ENCODE measurements at regions not wholly inside any gene's neighbourhood (a gene's known extent, or its start where the extent isn't known, plus 50 kb on each side); places are given as distances from the start of the nearest gene placed in this dataset.
A peak's percentile ranks its signal among the peaks of the same experiment; 100 is the strongest.

DNA sequence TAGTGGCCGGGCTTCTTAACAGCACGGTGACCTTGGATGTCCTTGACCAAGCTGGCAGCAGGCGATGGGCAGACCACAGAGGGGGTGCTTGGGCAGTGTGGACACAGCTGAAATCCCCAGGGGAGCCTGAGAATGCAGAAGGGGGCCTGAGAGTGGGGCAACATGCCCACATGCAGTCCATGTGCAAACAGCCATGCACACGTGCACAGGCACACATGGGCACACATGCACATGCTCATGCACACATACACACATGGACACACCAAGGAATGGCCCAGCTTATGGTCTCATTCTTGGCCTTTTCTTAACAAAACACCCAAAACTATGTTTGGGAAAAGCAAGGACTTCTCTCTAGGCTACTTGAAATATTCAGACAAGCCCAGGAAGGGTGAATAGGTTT lies 483.9 kb upstream of the MKI67 start:
- no peaks in the 10 kb centered on the region for H3K9me3 ChIP-seq
- H3K36me3 ChIP-seq = no peaks in the 10 kb centered on the region
- no peak for DNase-seq
- no CpG with 5 or more reads among the region's 4 CpGs for WGBS (ENCODE audit: insufficient coverage, low coverage, low lambda C conversion rate, missing lambda C conversion rate)
- no peak overlapping the region for H3K27ac ChIP-seq
- H3K4me1 ChIP-seq = no peaks in the 10 kb centered on the region
- no peaks in the 10 kb centered on the region for H3K27me3 ChIP-seq
- intact Hi-C loops (cut with DNase I) = no loop called here
- TF ChIP-seq POLR2A (IDR thresholded peaks at IDR 0.05) = no peak
- TF ChIP-seq, protein P1, sequence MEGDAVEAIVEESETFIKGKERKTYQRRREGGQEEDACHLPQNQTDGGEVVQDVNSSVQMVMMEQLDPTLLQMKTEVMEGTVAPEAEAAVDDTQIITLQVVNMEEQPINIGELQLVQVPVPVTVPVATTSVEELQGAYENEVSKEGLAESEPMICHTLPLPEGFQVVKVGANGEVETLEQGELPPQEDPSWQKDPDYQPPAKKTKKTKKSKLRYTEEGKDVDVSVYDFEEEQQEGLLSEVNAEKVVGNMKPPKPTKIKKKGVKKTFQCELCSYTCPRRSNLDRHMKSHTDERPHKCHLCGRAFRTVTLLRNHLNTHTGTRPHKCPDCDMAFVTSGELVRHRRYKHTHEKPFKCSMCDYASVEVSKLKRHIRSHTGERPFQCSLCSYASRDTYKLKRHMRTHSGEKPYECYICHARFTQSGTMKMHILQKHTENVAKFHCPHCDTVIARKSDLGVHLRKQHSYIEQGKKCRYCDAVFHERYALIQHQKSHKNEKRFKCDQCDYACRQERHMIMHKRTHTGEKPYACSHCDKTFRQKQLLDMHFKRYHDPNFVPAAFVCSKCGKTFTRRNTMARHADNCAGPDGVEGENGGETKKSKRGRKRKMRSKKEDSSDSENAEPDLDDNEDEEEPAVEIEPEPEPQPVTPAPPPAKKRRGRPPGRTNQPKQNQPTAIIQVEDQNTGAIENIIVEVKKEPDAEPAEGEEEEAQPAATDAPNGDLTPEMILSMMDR (IDR thresholded peaks at IDR 0.05) = no peak
- H3K4me3 ChIP-seq = no peak overlapping the region
- peak in 1 of 4 donors; percentile 9 for ATAC-seq

DNA sequence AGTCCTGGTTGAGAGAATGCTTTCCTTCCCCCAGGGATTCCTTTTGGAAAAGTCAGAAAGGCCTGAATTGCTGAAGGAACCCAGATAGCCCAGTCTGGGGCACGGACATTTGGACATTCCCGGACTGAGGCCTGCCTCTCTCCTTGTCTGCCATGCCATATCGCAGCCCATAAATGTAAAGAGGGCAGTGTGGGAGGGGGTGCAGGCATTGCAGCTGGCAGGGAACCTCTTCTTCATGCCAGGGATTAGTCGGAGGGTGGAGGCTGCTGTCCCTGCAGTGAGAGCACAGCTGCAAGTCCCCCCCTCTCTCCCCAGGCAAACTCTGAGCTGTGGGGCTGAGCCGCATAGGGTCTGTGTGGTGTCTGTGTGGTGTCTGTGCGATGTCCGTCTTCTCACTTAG lies 486.0 kb upstream of the MKI67 start:
- 89% methylated on average over 3 of the region's 7 CpGs for WGBS (ENCODE audit: insufficient coverage, low coverage, low lambda C conversion rate, missing lambda C conversion rate)
- Histone ChIP-seq H3K4me3 (no peak overlapping the region), H3K9me3 (no peaks in the 10 kb centered on the region), H3K27me3 (no peaks in the 10 kb centered on the region), H3K36me3 (no peaks in the 10 kb centered on the region), H3K27ac (no peak overlapping the region), H3K4me1 (no peaks in the 10 kb centered on the region)
- intact Hi-C loops (cut with DNase I) = no loop called here
- DNase-seq = no peak
- no peak for ATAC-seq
- TF ChIP-seq, protein P1 (IDR thresholded peaks at IDR 0.05) = no peak
- no peak for TF ChIP-seq POLR2A (IDR thresholded peaks at IDR 0.05)

DNA sequence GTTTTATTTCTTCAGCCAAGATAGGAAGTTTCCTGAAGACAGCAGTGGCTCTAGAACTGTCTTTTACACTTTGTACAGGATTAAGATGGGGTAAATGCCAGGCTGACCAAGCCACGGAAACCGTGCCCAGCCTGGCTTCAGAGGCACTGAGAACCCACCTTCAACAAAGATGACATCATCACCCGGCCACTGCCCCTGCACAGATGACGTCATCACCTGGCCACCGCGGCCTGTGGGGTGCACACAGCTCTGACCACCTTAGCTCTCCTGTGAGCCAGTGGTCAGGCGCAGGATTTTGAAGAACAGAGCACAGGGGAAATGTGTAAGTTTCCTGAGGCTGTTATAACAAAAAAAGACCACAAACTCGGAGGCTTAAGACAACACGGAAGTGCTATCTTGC lies 486.4 kb upstream of the MKI67 start:
- Histone ChIP-seq H3K9me3 (no peaks in the 10 kb centered on the region), H3K27me3 (no peaks in the 10 kb centered on the region), H3K27ac (no peak overlapping the region), H3K4me1 (no peaks in the 10 kb centered on the region), H3K4me3 (no peak overlapping the region), H3K36me3 (no peaks in the 10 kb centered on the region)
- TF ChIP-seq, protein P1 (IDR thresholded peaks at IDR 0.05) = no peak
- ATAC-seq (no peak), DNase-seq (no peak)
- intact Hi-C loops (cut with DNase I) = no loop called here
- WGBS (ENCODE audit: insufficient coverage, low coverage, low lambda C conversion rate, missing lambda C conversion rate) = 48% methylated on average over 2 of the region's 9 CpGs

DNA sequence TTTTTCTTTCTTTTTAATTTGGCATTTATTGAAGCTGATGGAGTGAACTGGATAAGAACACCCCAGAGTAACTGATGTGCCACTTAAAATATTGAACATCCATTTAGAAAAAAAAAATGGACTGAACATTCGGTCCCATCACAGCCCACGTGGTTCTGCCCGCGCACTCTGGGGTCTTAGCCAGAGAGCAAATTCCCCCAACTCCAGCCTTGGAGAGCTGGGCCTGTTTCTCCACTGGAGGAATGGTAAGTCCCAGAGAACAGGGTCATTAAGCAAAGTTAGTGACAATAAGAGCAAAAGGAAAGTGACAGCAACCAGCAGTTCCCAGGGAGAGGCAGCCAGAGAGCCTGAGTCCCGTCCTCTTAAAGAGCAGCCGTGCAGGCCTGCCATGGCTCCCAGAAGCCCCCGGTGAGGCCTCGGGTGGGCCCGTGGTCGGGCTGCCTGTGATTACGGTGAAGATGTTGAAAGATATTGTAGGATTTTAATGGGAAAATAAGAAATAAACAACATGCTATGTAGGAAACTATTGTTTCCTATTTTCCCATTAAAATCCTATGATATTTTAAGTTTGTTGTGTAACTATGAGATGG lies 487.9 kb upstream of the MKI67 start:
- H3K27ac ChIP-seq = no peak overlapping the region
- no peak overlapping the region for H3K4me3 ChIP-seq
- intact Hi-C loops (cut with DNase I) = no loop called here
- no peaks in the 10 kb centered on the region for H3K4me1 ChIP-seq
- TF ChIP-seq, protein P1 (IDR thresholded peaks at IDR 0.05) = no peak
- no peak for TF ChIP-seq POLR2A (IDR thresholded peaks at IDR 0.05)
- H3K9me3 ChIP-seq = no peaks in the 10 kb centered on the region
- ATAC-seq (no peak), DNase-seq (no peak)
- H3K27me3 ChIP-seq = no peaks in the 10 kb centered on the region
- H3K36me3 ChIP-seq = no peaks in the 10 kb centered on the region
- WGBS (ENCODE audit: insufficient coverage, low coverage, low lambda C conversion rate, missing lambda C conversion rate) = 71% methylated on average over 11 of the region's 11 CpGs
